ENCODE measurements at regions not wholly inside any gene's neighbourhood (a gene's known extent, or its start where the extent isn't known, plus 50 kb on each side); places are given as distances from the start of the nearest gene placed in this dataset.

DNA sequence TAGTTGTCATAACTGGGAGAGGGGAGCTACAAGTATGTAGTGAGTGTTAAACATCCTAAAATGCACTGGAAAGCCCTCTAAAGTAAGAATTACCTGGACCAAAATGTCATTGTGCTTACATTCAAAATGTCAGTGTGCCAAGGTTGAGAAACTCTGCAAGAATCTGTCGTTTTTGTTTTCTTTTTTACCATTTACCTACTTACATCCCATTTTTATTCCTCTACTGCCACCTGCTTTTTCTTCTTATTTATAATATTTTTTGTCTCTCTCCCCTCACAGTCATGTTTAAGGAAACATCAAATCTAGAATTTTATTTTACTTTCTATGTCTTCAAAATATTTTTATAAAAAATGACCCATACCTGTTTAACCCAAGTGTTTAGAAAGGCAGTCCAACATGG is 226.4 kb downstream of the PCDH17 start:
- TF ChIP-seq, protein P1, sequence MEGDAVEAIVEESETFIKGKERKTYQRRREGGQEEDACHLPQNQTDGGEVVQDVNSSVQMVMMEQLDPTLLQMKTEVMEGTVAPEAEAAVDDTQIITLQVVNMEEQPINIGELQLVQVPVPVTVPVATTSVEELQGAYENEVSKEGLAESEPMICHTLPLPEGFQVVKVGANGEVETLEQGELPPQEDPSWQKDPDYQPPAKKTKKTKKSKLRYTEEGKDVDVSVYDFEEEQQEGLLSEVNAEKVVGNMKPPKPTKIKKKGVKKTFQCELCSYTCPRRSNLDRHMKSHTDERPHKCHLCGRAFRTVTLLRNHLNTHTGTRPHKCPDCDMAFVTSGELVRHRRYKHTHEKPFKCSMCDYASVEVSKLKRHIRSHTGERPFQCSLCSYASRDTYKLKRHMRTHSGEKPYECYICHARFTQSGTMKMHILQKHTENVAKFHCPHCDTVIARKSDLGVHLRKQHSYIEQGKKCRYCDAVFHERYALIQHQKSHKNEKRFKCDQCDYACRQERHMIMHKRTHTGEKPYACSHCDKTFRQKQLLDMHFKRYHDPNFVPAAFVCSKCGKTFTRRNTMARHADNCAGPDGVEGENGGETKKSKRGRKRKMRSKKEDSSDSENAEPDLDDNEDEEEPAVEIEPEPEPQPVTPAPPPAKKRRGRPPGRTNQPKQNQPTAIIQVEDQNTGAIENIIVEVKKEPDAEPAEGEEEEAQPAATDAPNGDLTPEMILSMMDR (IDR thresholded peaks at IDR 0.05) = no peak
- TF ChIP-seq POLR2A (IDR thresholded peaks at IDR 0.05; ENCODE audit: low read depth) (no peak), POLR2AphosphoS5 (IDR thresholded peaks at IDR 0.05) (no peak), EP300 (IDR thresholded peaks at IDR 0.05) (no peak)
